CD4-positive, CD25-positive, alpha-beta regulatory T cell (primary cell): ENCODE measurements at regions not wholly inside any gene's neighbourhood (a gene's known extent, or its start where the extent isn't known, plus 50 kb on each side); places are given as distances from the start of the nearest gene placed in this dataset.
"Not testable (repeated sequence)": the region's sequence is repeated elsewhere in the genome, so short reads cannot be mapped to it uniquely, and the experiment has no call there.

Experiments used
- ATAC-seq, 2 donors: fragments of 150-1000 bp; cut with Tn5 transposase; one replicate each; pipeline ENCODE4 v1.10.0; 2021; ENCODE audit warnings: low read depth in 2 of 2, moderate number of reproducible peaks in 2 of 2, moderate library complexity in 1 of 2
- DNase-seq, 3 donors: peaks; one replicate each; pipeline versions ENCODE4 v3.0.0 to v3.0.0-alpha.2; 2012 to 2022; ENCODE audit warnings: mixed read lengths in 1 of 3
- H3K27ac ChIP-seq: one replicate; pipeline ENCODE4 v1.7.0; 2013; ENCODE audit warnings: mild to moderate bottlenecking, low read length; ENCODE audit not compliant: insufficient read depth, poor library complexity, severe bottlenecking
- H3K27me3 ChIP-seq: one replicate; pipeline ENCODE4 v1.7.0; 2013; ENCODE audit warnings: low read length; ENCODE audit not compliant: control insufficient read depth, insufficient read depth
- H3K36me3 ChIP-seq: one replicate; pipeline ENCODE4 v1.7.0; 2013; ENCODE audit warnings: mild to moderate bottlenecking, low read length, moderate library complexity; ENCODE audit not compliant: control insufficient read depth, insufficient read depth
- H3K4me1 ChIP-seq: 2 replicates; pipeline ENCODE4 v1.7.0; 2013; ENCODE audit warnings: mild to moderate bottlenecking, low read length; ENCODE audit not compliant: insufficient read depth, control insufficient read depth, poor library complexity, severe bottlenecking
- H3K4me3 ChIP-seq: one replicate; pipeline ENCODE4 v1.7.0; 2013; ENCODE audit warnings: low read depth, mild to moderate bottlenecking, low read length, moderate library complexity
- H3K9me3 ChIP-seq, 2 experiments: 1 replicate in 1 of 2; 2 replicates in 1 of 2; pipeline ENCODE4 v1.7.0; 2013; ENCODE audit warnings: low read length in 2 of 2, mild to moderate bottlenecking in 1 of 2, moderate library complexity in 1 of 2; ENCODE audit not compliant: control insufficient read depth in 2 of 2
- H3K27ac Mint-ChIP-seq, 3 donors: one replicate each; pipeline ENCODE4 v1.8.0; 2020 to 2022; ENCODE audit warnings: mild to moderate bottlenecking in 3 of 3, mixed read lengths in 3 of 3, moderate library complexity in 2 of 3
- H3K27me3 Mint-ChIP-seq: one replicate; pipeline ENCODE4 v1.8.0; 2022; ENCODE audit warnings: mild to moderate bottlenecking, mixed read lengths
- H3K36me3 Mint-ChIP-seq: one replicate; pipeline ENCODE4 v1.8.0; 2020; ENCODE audit warnings: mixed read lengths
- H3K4me1 Mint-ChIP-seq, 4 donors: one replicate each; pipeline ENCODE4 v1.8.0; 2020 to 2022; ENCODE audit warnings: mixed read lengths in 4 of 4, mild to moderate bottlenecking in 1 of 4
- H3K4me3 Mint-ChIP-seq, 4 donors: one replicate each; pipeline ENCODE4 v1.8.0; 2020 to 2022; ENCODE audit warnings: mild to moderate bottlenecking in 4 of 4, mixed read lengths in 4 of 4, moderate library complexity in 3 of 4
- H3K9me3 Mint-ChIP-seq, 7 donors: one replicate each; pipeline ENCODE4 v1.8.0; 2020 to 2022; ENCODE audit warnings: mixed read lengths in 7 of 7, mild to moderate bottlenecking in 3 of 7, moderate library complexity in 2 of 7

- H3K4me3 Mint-ChIP-seq, result no peak overlapping the region
- no peak overlapping the region for H3K27ac ChIP-seq
- no peaks in the 10 kb centered on the region for H3K4me1 ChIP-seq
- H3K9me3 Mint-ChIP-seq, result no peaks in the 10 kb centered on the region
- H3K4me3 ChIP-seq, result no peak overlapping the region
- no peaks in the 10 kb centered on the region for H3K27me3 ChIP-seq
- no peak for ATAC-seq
- no peaks in the 10 kb centered on the region for H3K36me3 ChIP-seq
- H3K27me3 Mint-ChIP-seq, result no peaks in the 10 kb centered on the region
- H3K9me3 ChIP-seq, result no peaks in the 10 kb centered on the region
- no peaks in the 10 kb centered on the region for H3K36me3 Mint-ChIP-seq
- no peak for DNase-seq
- peaks cover 0 to 2% (median 0%) of the 10 kb centered on the region in 4 donors for H3K4me1 Mint-ChIP-seq
- H3K27ac Mint-ChIP-seq, result no peak overlapping the region
Measured at GRCh38 chr2:111670776-111671175, 213.2 kb downstream of the ANAPC1 start.

- ATAC-seq (no peak), DNase-seq (no peak)
- Histone ChIP-seq H3K4me1 (no peaks in the 10 kb centered on the region), H3K9me3 (no peaks in the 10 kb centered on the region), H3K36me3 (no peaks in the 10 kb centered on the region), H3K27ac (no peak overlapping the region), H3K4me3 (no peak overlapping the region), H3K27me3 (no peaks in the 10 kb centered on the region)
- peaks cover 0 to 7% (median 1%) of the 10 kb centered on the region in 4 donors for H3K4me1 Mint-ChIP-seq
- no peaks in the 10 kb centered on the region for H3K36me3 Mint-ChIP-seq
- no peak overlapping the region for H3K4me3 Mint-ChIP-seq
- no peak overlapping the region for H3K27ac Mint-ChIP-seq
- no peaks in the 10 kb centered on the region for H3K27me3 Mint-ChIP-seq
- H3K9me3 Mint-ChIP-seq, result no peaks in the 10 kb centered on the region
Measured at GRCh38 chr2:111671426-111672150, 212.4 kb downstream of the ANAPC1 start.

GRCh38 chr2:111672641-111673040 is 211.4 kb downstream of the ANAPC1 start:
- H3K9me3 Mint-ChIP-seq, H3K4me3 Mint-ChIP-seq, H3K36me3 ChIP-seq, H3K27ac Mint-ChIP-seq, DNase-seq, H3K27me3 ChIP-seq, H3K4me1 ChIP-seq, H3K9me3 ChIP-seq, H3K4me3 ChIP-seq, H3K27ac ChIP-seq, H3K36me3 Mint-ChIP-seq, H3K27me3 Mint-ChIP-seq, ATAC-seq, H3K4me1 Mint-ChIP-seq: not testable (repeated sequence)

GRCh38 chr2:111673526-111673925 is 210.5 kb downstream of the ANAPC1 start:
- H3K27me3 Mint-ChIP-seq, result no peaks in the 10 kb centered on the region
- no peak overlapping the region for H3K27ac ChIP-seq
- H3K27me3 ChIP-seq, result no peaks in the 10 kb centered on the region
- no peak for ATAC-seq
- no peaks in the 10 kb centered on the region for H3K9me3 Mint-ChIP-seq
- H3K4me1 ChIP-seq, result no peaks in the 10 kb centered on the region
- no peaks in the 10 kb centered on the region for H3K9me3 ChIP-seq
- no peak overlapping the region for H3K4me3 Mint-ChIP-seq
- H3K36me3 ChIP-seq, result no peaks in the 10 kb centered on the region
- H3K4me1 Mint-ChIP-seq, result peaks cover 0 to 7% (median 2%) of the 10 kb centered on the region in 4 donors
- no peak for DNase-seq
- no peak overlapping the region for H3K4me3 ChIP-seq
- no peak overlapping the region for H3K27ac Mint-ChIP-seq
- no peaks in the 10 kb centered on the region for H3K36me3 Mint-ChIP-seq

- H3K4me3 ChIP-seq, result no peak overlapping the region
- H3K9me3 ChIP-seq, result no peaks in the 10 kb centered on the region
- Mint-ChIP-seq H3K27ac (peak overlapping the region in 2 of 3 donors; percentile 37 to 66), H3K9me3 (peaks cover 0 to 1% (median 0%) of the 10 kb centered on the region in 7 donors), H3K27me3 (no peaks in the 10 kb centered on the region), H3K4me1 (peaks cover 0 to 9% (median 7%) of the 10 kb centered on the region in 4 donors), H3K36me3 (no peaks in the 10 kb centered on the region), H3K4me3 (no peak overlapping the region)
- H3K4me1 ChIP-seq, result no peaks in the 10 kb centered on the region
- no peak overlapping the region for H3K27ac ChIP-seq
- DNase-seq, result peak in 1 of 3 donors; percentile 24
- no peaks in the 10 kb centered on the region for H3K36me3 ChIP-seq
- no peak for ATAC-seq
- no peaks in the 10 kb centered on the region for H3K27me3 ChIP-seq
Measured at GRCh38 chr2:111675419-111676194, 208.4 kb downstream of the ANAPC1 start.

- no peak for DNase-seq
- Mint-ChIP-seq H3K27me3 (no peaks in the 10 kb centered on the region), H3K36me3 (no peaks in the 10 kb centered on the region), H3K27ac (peak overlapping the region in 1 of 3 donors; percentile 37), H3K4me3 (no peak overlapping the region), H3K9me3 (peaks cover 0 to 1% (median 0%) of the 10 kb centered on the region in 7 donors), H3K4me1 (peaks cover 0 to 9% (median 7%) of the 10 kb centered on the region in 4 donors)
- Histone ChIP-seq H3K27me3 (no peaks in the 10 kb centered on the region), H3K4me3 (no peak overlapping the region), H3K27ac (no peak overlapping the region), H3K36me3 (no peaks in the 10 kb centered on the region), H3K9me3 (no peaks in the 10 kb centered on the region), H3K4me1 (no peaks in the 10 kb centered on the region)
- no peak for ATAC-seq
Measured at GRCh38 chr2:111676291-111676822, 207.6 kb downstream of the ANAPC1 start.

GRCh38 chr2:111678161-111678560 is 205.8 kb downstream of the ANAPC1 start:
- peaks cover 2% of the 10 kb centered on the region for H3K27me3 Mint-ChIP-seq
- Histone ChIP-seq H3K9me3 (no peaks in the 10 kb centered on the region), H3K36me3 (no peaks in the 10 kb centered on the region), H3K27me3 (no peaks in the 10 kb centered on the region), H3K4me1 (no peaks in the 10 kb centered on the region), H3K27ac (no peak overlapping the region), H3K4me3 (no peak overlapping the region)
- ATAC-seq (no peak), DNase-seq (no peak)
- no peak overlapping the region for H3K4me3 Mint-ChIP-seq
- peaks cover 0 to 1% (median 0%) of the 10 kb centered on the region in 7 donors for H3K9me3 Mint-ChIP-seq
- peaks cover 0 to 9% (median 7%) of the 10 kb centered on the region in 4 donors for H3K4me1 Mint-ChIP-seq
- H3K36me3 Mint-ChIP-seq, result no peaks in the 10 kb centered on the region
- H3K27ac Mint-ChIP-seq, result no peak overlapping the region
